ENCODE measurements at regions not wholly inside any gene's neighbourhood (a gene's known extent, or its start where the extent isn't known, plus 50 kb on each side); places are given as distances from the start of the nearest gene placed in this dataset.

GRCh38 chr15:70477750-70478250, 285.6 kb downstream of the UACA start (continued):
- no peak for TF ChIP-seq ZNF687 (IDR thresholded peaks at IDR 0.05)
- no peak for TF ChIP-seq EED (IDR thresholded peaks at IDR 0.05; ENCODE audit: low read depth)
- no peak for TF ChIP-seq RELA (IDR thresholded peaks at IDR 0.05; ENCODE audit: borderline replicate concordance, partially characterized antibody)
- TF ChIP-seq SIX5 (IDR thresholded peaks at IDR 0.05; ENCODE audit: low read depth, low read length, severe bottlenecking) = no peak
- no peak for TF ChIP-seq RAD21 (IDR thresholded peaks at IDR 0.05; ENCODE audit: insufficient read depth, low read depth, low read length)
- no peak for TF ChIP-seq NR2C1 (IDR thresholded peaks at IDR 0.05)
- no peak for TF ChIP-seq CEBPZ (IDR thresholded peaks at IDR 0.05; ENCODE audit: low read depth, low read length)
- no peak for TF ChIP-seq TCF12 (IDR thresholded peaks at IDR 0.05; ENCODE audit: low read depth, low read length)
- TF ChIP-seq CEBPB (IDR thresholded peaks at IDR 0.05; ENCODE audit: borderline replicate concordance in 1 of 2, low read depth in 2 of 2, low read length in 2 of 2) = no peak
